ENCODE measurements at regions not wholly inside any gene's neighbourhood (a gene's known extent, or its start where the extent isn't known, plus 50 kb on each side); places are given as distances from the start of the nearest gene placed in this dataset.

GRCh38 chr13:74438901-74439300 lies 304.7 kb upstream of the KLF12 start:
- no peak for TF ChIP-seq CTCF (conservative IDR thresholded peaks at IDR 0.05; ENCODE audit: control insufficient read depth, insufficient read depth, low read depth, low read length)
- no peak overlapping the region for H3K4me3 ChIP-seq (ENCODE audit: control insufficient read depth, low read depth, low read length)
- DNase-seq (ENCODE audit: low read depth) = no peak

GRCh38 chr13:74434782-74435181 lies 300.6 kb upstream of the KLF12 start:
- no peak overlapping the region for H3K4me3 ChIP-seq (ENCODE audit: control insufficient read depth, low read depth, low read length)
- no peak for DNase-seq (ENCODE audit: low read depth)
- TF ChIP-seq CTCF (conservative IDR thresholded peaks at IDR 0.05; ENCODE audit: control insufficient read depth, insufficient read depth, low read depth, low read length) = no peak

- no peak for TF ChIP-seq CTCF (conservative IDR thresholded peaks at IDR 0.05; ENCODE audit: control insufficient read depth, insufficient read depth, low read depth, low read length)
- H3K4me3 ChIP-seq (ENCODE audit: control insufficient read depth, low read depth, low read length) = no peak overlapping the region
- no peak for DNase-seq (ENCODE audit: low read depth)
These were observed 290.3 kb upstream of the KLF12 start for GRCh38 chr13:74424455-74424854.

- no peak overlapping the region for H3K4me3 ChIP-seq (ENCODE audit: control insufficient read depth, low read depth, low read length)
- DNase-seq (ENCODE audit: low read depth) = no peak
- TF ChIP-seq CTCF (conservative IDR thresholded peaks at IDR 0.05; ENCODE audit: control insufficient read depth, insufficient read depth, low read depth, low read length) = no peak
These were observed 289.2 kb upstream of the KLF12 start for GRCh38 chr13:74423434-74423833.

- DNase-seq (ENCODE audit: low read depth) = no peak
- H3K4me3 ChIP-seq (ENCODE audit: control insufficient read depth, low read depth, low read length) = no peak overlapping the region
- TF ChIP-seq CTCF (conservative IDR thresholded peaks at IDR 0.05; ENCODE audit: control insufficient read depth, insufficient read depth, low read depth, low read length) = no peak
These were observed 280.3 kb upstream of the KLF12 start for GRCh38 chr13:74414458-74414857.

GRCh38 chr13:74413482-74413881 lies 279.3 kb upstream of the KLF12 start:
- TF ChIP-seq CTCF (conservative IDR thresholded peaks at IDR 0.05; ENCODE audit: control insufficient read depth, insufficient read depth, low read depth, low read length) = no peak
- no peak overlapping the region for H3K4me3 ChIP-seq (ENCODE audit: control insufficient read depth, low read depth, low read length)
- no peak for DNase-seq (ENCODE audit: low read depth)

GRCh38 chr13:74409551-74409950 lies 275.3 kb upstream of the KLF12 start:
- no peak for DNase-seq (ENCODE audit: low read depth)
- H3K4me3 ChIP-seq (ENCODE audit: control insufficient read depth, low read depth, low read length) = no peak overlapping the region
- no peak for TF ChIP-seq CTCF (conservative IDR thresholded peaks at IDR 0.05; ENCODE audit: control insufficient read depth, insufficient read depth, low read depth, low read length)
